B cell (primary cell): ENCODE measurements at regions not wholly inside any gene's neighbourhood (a gene's known extent, or its start where the extent isn't known, plus 50 kb on each side); places are given as distances from the start of the nearest gene placed in this dataset.

Source experiments
- ATAC-seq: fragments of 200-7000 bp; cut with Tn5 transposase; one replicate; pipeline ENCODE4 v1.10.0; 2021; ENCODE audit warnings: low read depth, mild to moderate bottlenecking, moderate number of reproducible peaks, moderate library complexity
- CTCF ChIA-PET: fragments of 350-600 bp; sonication (Branson Sonifier 250); formaldehyde crosslinking; loops from one replicate; lab custom pipeline; 2021; ENCODE audit warnings: antibody characterized with exemption, inconsistent platforms; lab: Charles Lee
- POLR2A ChIA-PET: fragments of 350-600 bp; sonication (Branson Sonifier 250); formaldehyde crosslinking; loops from one replicate; lab custom pipeline; 2021; ENCODE audit warnings: antibody characterized with exemption; lab: Charles Lee
- DNase-seq: peaks from one replicate; pipeline ENCODE4 v3.0.0; 2013
- H2AFZ ChIP-seq: 2 replicates; pipeline ENCODE4 v1.6.1; 2012; ENCODE audit warnings: mild to moderate bottlenecking, low read depth, low read length; ENCODE audit not compliant: insufficient read depth, poor library complexity, severe bottlenecking
- H3K27ac ChIP-seq, 2 donors: 1 replicate in 1 of 2; 2 replicates in 1 of 2; pipeline ENCODE4 v1.5.1; 2012 to 2013; ENCODE audit warnings: low read length in 2 of 2, mild to moderate bottlenecking in 2 of 2, moderate library complexity in 1 of 2
- H3K27me3 ChIP-seq, 4 experiments: fragments of 200-600 bp in 1 of 4; sonication (generic) in 1 of 4; replicated peaks in 1 of 4; 1 replicate in 2 of 4; 2 replicates in 2 of 4; pipeline versions ENCODE4 v1.6.1 to v1.7.0; 2013 to 2016; ENCODE audit warnings: low read length in 3 of 4, mild to moderate bottlenecking in 2 of 4, mixed read lengths in 1 of 4, moderate library complexity in 1 of 4; ENCODE audit not compliant: insufficient read depth in 4 of 4, control insufficient read depth in 3 of 4; ENCODE audit errors: control extremely low read depth in 1 of 4
- H3K36me3 ChIP-seq, 2 experiments: replicated peaks in 1 of 2; 1 replicate in 1 of 2; 2 replicates in 1 of 2; pipeline versions ENCODE4 v1.6.1 to v1.7.1; 2013; ENCODE audit warnings: low read length in 1 of 2; ENCODE audit not compliant: insufficient read depth in 2 of 2, control insufficient read depth in 1 of 2; ENCODE audit errors: control extremely low read depth in 1 of 2, extremely low read depth in 1 of 2
- H3K4me1 ChIP-seq, 2 donors: fragments of 200-600 bp in 1 of 2; sonication (generic) in 1 of 2; 1 replicate in 1 of 2; 2 replicates in 1 of 2; pipeline versions ENCODE4 v1.5.1 to v1.6.1; 2013 to 2017; ENCODE audit warnings: low read length in 2 of 2; ENCODE audit not compliant: control insufficient read depth in 2 of 2, insufficient read depth in 2 of 2
- H3K4me2 ChIP-seq: replicated peaks from 2 replicates; pipeline ENCODE3; 2012; ENCODE audit warnings: mild to moderate bottlenecking, low read depth, low read length; ENCODE audit not compliant: poor library complexity, severe bottlenecking
- H3K4me3 ChIP-seq, 5 experiments: fragments of 200-600 bp in 1 of 5; sonication (generic) in 1 of 5; 1 replicate in 3 of 5; 2 replicates in 2 of 5; pipeline versions ENCODE4 v1.5.1 to v1.7.0; 2011 to 2016; ENCODE audit warnings: low read length in 4 of 5, mild to moderate bottlenecking in 4 of 5, low read depth in 2 of 5, control low read depth in 1 of 5, moderate library complexity in 1 of 5; ENCODE audit not compliant: insufficient read depth in 1 of 5; ENCODE audit errors: control extremely low read depth in 1 of 5, extremely low read depth in 1 of 5
- H3K79me2 ChIP-seq: fragments of 200-600 bp; sonication (generic); one replicate; pipeline ENCODE4 v1.6.0; 2016; ENCODE audit warnings: low read length; ENCODE audit not compliant: control insufficient read depth, insufficient read depth
- H3K9ac ChIP-seq: fragments of 200-600 bp; sonication (generic); 2 replicates; pipeline ENCODE4 v1.6.1; 2017; ENCODE audit warnings: mild to moderate bottlenecking, low read length, moderate library complexity
- H3K9me3 ChIP-seq, 3 donors: one replicate each; pipeline versions ENCODE4 v1.6.1 to v1.7.1; 2013; ENCODE audit warnings: low read length in 2 of 3; ENCODE audit not compliant: control insufficient read depth in 2 of 3, insufficient read depth in 1 of 3; ENCODE audit errors: control extremely low read depth in 1 of 3
- H4K20me1 ChIP-seq: 2 replicates; pipeline ENCODE4 v1.6.0; 2012; ENCODE audit warnings: mild to moderate bottlenecking, low read length; ENCODE audit not compliant: insufficient read depth, control insufficient read depth, poor library complexity, severe bottlenecking
- H3K27ac Mint-ChIP-seq: one replicate; pipeline ENCODE4 v1.8.0; 2021; ENCODE audit warnings: mixed read lengths
- H3K27me3 Mint-ChIP-seq: one replicate; pipeline ENCODE4 v1.8.0; 2021; ENCODE audit warnings: mixed read lengths
- H3K4me1 Mint-ChIP-seq: one replicate; pipeline ENCODE4 v1.8.0; 2021; ENCODE audit warnings: mixed read lengths
- H3K4me3 Mint-ChIP-seq: one replicate; pipeline ENCODE4 v1.8.0; 2021; ENCODE audit warnings: mixed read lengths
- H3K9me3 Mint-ChIP-seq: one replicate; pipeline ENCODE4 v1.8.0; 2022; ENCODE audit warnings: mixed read lengths; ENCODE audit not compliant: insufficient read depth
- EZH2 ChIP-seq: IDR thresholded peaks from 2 replicates; pipeline ENCODE4 v1.6.1; 2012; ENCODE audit warnings: borderline replicate concordance, low read depth, mild to moderate bottlenecking, moderate library complexity, low read length; ENCODE audit not compliant: insufficient read depth, poor library complexity, severe bottlenecking
- WGBS: methylation state at CpG from one replicate; pipeline ENCODE4 v1.1.5; 2013; ENCODE audit warnings: missing lambda C conversion rate; ENCODE audit not compliant: insufficient coverage; 5-methylcytosine and 5-hydroxymethylcytosine counted together
- intact Hi-C: fragments of 100-400 bp; cut with micrococcal nuclease; formaldehyde crosslinking; loops from one replicate; pipeline ENCODE4 v1.10.0; 2022
- TF ChIP-seq, protein P1 (sequence below): fragments of 200-600 bp; IDR thresholded peaks from one replicate; pipeline ENCODE4 v1.8.0; 2022; ENCODE audit warnings: antibody characterized with exemption, mild to moderate bottlenecking

DNA sequence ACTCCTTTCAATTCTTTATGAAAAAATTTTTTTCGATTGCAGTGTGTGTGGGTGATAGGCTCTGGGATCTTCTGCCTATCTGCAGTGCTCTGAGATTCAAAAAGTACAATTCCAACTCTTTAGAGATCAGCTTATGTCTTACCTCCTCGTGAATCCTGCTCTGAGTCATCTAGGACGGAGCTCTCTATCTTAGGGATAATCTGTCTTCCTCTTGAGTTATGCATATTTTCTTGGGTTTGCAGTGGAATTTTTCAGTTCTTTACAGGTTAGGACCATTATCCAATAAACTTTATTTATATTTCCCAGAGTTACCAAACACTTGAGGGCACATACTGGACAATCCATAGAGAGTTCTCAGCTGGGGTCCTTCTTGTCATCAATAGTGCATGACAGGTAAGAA is 428.6 kb downstream of the ACTR3B start:
- H3K36me3 ChIP-seq: no peaks in the 10 kb centered on the region
- H3K27me3 Mint-ChIP-seq: no peaks in the 10 kb centered on the region
- no peaks in the 10 kb centered on the region for H3K27me3 ChIP-seq
- no peaks in the 10 kb centered on the region for H3K4me1 Mint-ChIP-seq
- ChIA-PET POLR2A (no interaction called here), CTCF (no interaction called here)
- no peaks in the 10 kb centered on the region for H4K20me1 ChIP-seq
- no peaks in the 10 kb centered on the region for H3K79me2 ChIP-seq
- no peak overlapping the region for H3K4me3 ChIP-seq
- H3K9ac ChIP-seq: no peak overlapping the region
- no peaks in the 10 kb centered on the region for H3K4me1 ChIP-seq
- no CpG with 5 or more reads among the region's 3 CpGs for WGBS
- DNase-seq (no peak), ATAC-seq (no peak)
- intact Hi-C loops: no loop called here
- H3K9me3 ChIP-seq: peaks cover 0 to 3% (median 0%) of the 10 kb centered on the region in 3 donors
- H3K27ac ChIP-seq: no peak overlapping the region
- H3K9me3 Mint-ChIP-seq: peaks cover 3% of the 10 kb centered on the region
- no peak overlapping the region for H2AFZ ChIP-seq
- H3K4me3 Mint-ChIP-seq: no peak overlapping the region
- no peak overlapping the region for H3K27ac Mint-ChIP-seq
- no peak overlapping the region for H3K4me2 ChIP-seq
- TF ChIP-seq EZH2: no peak

DNA sequence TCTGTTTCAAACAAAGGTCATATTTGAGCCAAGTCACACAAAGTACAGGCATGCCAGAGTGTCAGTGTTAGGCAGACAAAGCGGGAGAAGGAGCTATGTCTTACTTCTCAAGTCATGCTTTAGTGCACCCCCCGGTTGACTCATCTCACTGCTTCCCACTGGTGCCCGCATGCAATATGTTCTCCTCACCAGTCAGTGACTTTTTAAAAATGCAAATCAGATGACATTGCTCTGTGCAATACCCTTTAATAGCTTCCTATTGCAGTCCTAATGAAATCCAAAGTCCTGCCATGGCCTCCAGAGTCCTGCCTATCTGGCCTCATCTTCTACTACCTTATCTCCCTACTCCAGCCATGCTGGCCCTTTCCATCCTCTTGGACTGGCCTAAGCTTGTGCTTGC is 429.1 kb downstream of the ACTR3B start:
- 80% methylated on average over 3 of the region's 3 CpGs for WGBS
- intact Hi-C loops: no loop called here
- ChIA-PET CTCF (no interaction called here), POLR2A (no interaction called here)
- Mint-ChIP-seq H3K4me3 (no peak overlapping the region), H3K27ac (no peak overlapping the region), H3K27me3 (no peaks in the 10 kb centered on the region), H3K4me1 (no peaks in the 10 kb centered on the region), H3K9me3 (peaks cover 3% of the 10 kb centered on the region)
- H3K36me3 ChIP-seq: no peaks in the 10 kb centered on the region
- H2AFZ ChIP-seq: no peak overlapping the region
- TF ChIP-seq EZH2: no peak
- TF ChIP-seq, protein P1, sequence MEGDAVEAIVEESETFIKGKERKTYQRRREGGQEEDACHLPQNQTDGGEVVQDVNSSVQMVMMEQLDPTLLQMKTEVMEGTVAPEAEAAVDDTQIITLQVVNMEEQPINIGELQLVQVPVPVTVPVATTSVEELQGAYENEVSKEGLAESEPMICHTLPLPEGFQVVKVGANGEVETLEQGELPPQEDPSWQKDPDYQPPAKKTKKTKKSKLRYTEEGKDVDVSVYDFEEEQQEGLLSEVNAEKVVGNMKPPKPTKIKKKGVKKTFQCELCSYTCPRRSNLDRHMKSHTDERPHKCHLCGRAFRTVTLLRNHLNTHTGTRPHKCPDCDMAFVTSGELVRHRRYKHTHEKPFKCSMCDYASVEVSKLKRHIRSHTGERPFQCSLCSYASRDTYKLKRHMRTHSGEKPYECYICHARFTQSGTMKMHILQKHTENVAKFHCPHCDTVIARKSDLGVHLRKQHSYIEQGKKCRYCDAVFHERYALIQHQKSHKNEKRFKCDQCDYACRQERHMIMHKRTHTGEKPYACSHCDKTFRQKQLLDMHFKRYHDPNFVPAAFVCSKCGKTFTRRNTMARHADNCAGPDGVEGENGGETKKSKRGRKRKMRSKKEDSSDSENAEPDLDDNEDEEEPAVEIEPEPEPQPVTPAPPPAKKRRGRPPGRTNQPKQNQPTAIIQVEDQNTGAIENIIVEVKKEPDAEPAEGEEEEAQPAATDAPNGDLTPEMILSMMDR: no peak
- ATAC-seq (no peak), DNase-seq (no peak)
- no peaks in the 10 kb centered on the region for H3K27me3 ChIP-seq
- no peaks in the 10 kb centered on the region for H4K20me1 ChIP-seq
- H3K27ac ChIP-seq: no peak overlapping the region
- H3K79me2 ChIP-seq: no peaks in the 10 kb centered on the region
- no peak overlapping the region for H3K4me3 ChIP-seq
- H3K4me2 ChIP-seq: no peak overlapping the region
- peaks cover 0 to 3% (median 0%) of the 10 kb centered on the region in 3 donors for H3K9me3 ChIP-seq
- no peaks in the 10 kb centered on the region for H3K4me1 ChIP-seq
- no peak overlapping the region for H3K9ac ChIP-seq
